ENCODE measurements at regions not wholly inside any gene's neighbourhood (a gene's known extent, or its start where the extent isn't known, plus 50 kb on each side); places are given as distances from the start of the nearest gene placed in this dataset.

- TF ChIP-seq CTCF (conservative IDR thresholded peaks at IDR 0.05) = no peak
Observed at GRCh38 chrX:39157796-39158195, 356.5 kb downstream of the MID1IP1 start.

More at GRCh38 chrX:39157796-39158195, 356.5 kb downstream of the MID1IP1 start:
- Mint-ChIP-seq H3K4me3 (no peak overlapping the region), H3K36me3 (ENCODE audit: insufficient read depth in 1 of 3, low read depth in 3 of 3) (peaks cover 0 to 4% (median 0%) of the 10 kb centered on the region in 3 experiments; a peak in 4 of 7 replicates), H3K9me3 (peaks cover 68 to 77% of the 10 kb centered on the region in 2 experiments), H3K4me1 (peaks cover 0 to 11% of the 10 kb centered on the region in 2 experiments; a peak in 1 of 4 replicates), H3K27ac (no peak overlapping the region), H3K27me3 (ENCODE audit: low read depth) (peaks cover 27% of the 10 kb centered on the region)
- Histone ChIP-seq H3T11ph (ENCODE audit: low read length) (no peak overlapping the region), H3K27me3 (ENCODE audit: insufficient read depth, low read length) (no peaks in the 10 kb centered on the region; the same call in 1 of the 2 replicates), H3K9me3 (ENCODE audit: control insufficient read depth, low read depth, low read length) (no peaks in the 10 kb centered on the region), H3K9ac (ENCODE audit: extremely low read depth, insufficient read length, low read length) (no peak overlapping the region), H2AFZ (ENCODE audit: low read length) (no peak overlapping the region), H3K79me1 (ENCODE audit: insufficient read depth, low read depth, low read length, poor library complexity, severe bottlenecking) (no peaks in the 10 kb centered on the region), H2BK20ac (ENCODE audit: low read depth, low read length, poor library complexity, severe bottlenecking) (no peak overlapping the region), H4K5ac (ENCODE audit: insufficient read length, low read depth, low read length) (no peak overlapping the region), H3K23ac (ENCODE audit: insufficient read length, low read depth, low read length) (no peak overlapping the region), H2AK5ac (ENCODE audit: insufficient read length, low read length) (no peak overlapping the region), H3K4ac (ENCODE audit: low read depth, low read length) (no peak overlapping the region), H3K23me2 (ENCODE audit: insufficient read length, low read depth, low read length, poor library complexity, severe bottlenecking) (peaks cover 6% of the 10 kb centered on the region), H3K18ac (ENCODE audit: insufficient read length, low read depth, low read length) (no peak overlapping the region), H2BK15ac (ENCODE audit: low read depth, low read length) (no peak overlapping the region), H3K4me2 (ENCODE audit: insufficient read depth, insufficient read length, low read length) (no peak overlapping the region), H2BK12ac (ENCODE audit: insufficient read length, low read depth, low read length) (no peak overlapping the region), H3K56ac (ENCODE audit: insufficient read length, low read depth, low read length) (no peak overlapping the region), H2BK120ac (ENCODE audit: low read depth, low read length, poor library complexity, severe bottlenecking) (no peak overlapping the region), H2BK5ac (ENCODE audit: insufficient read length, low read length) (no peak overlapping the region), H3K27ac (ENCODE audit: insufficient read length, low read depth, low read length) (no peak overlapping the region), H4K20me1 (ENCODE audit: control insufficient read depth, insufficient read depth, insufficient read length) (no peaks in the 10 kb centered on the region), H3K4me1 (ENCODE audit: insufficient read depth, low read length) (0 out of 2 replicates have a peak, but pooled peaks cover 2% of the 10 kb centered on the region), H3K79me2 (ENCODE audit: insufficient read depth, low read length) (no peaks in the 10 kb centered on the region), H4K8ac (replicated peaks; ENCODE audit: insufficient read length, low read depth, low read length) (no peak overlapping the region), H4K91ac (ENCODE audit: insufficient read length, low read depth, low read length) (no peak overlapping the region), H3K14ac (ENCODE audit: insufficient read depth, low read length) (no peak overlapping the region)
- no peak for DNase-seq
- no CpG with 5 or more reads among the region's 6 CpGs for WGBS (ENCODE audit: extremely low coverage, insufficient read length, low lambda C conversion rate)

Data from H9 (cell line).